ENCODE measurements at regions not wholly inside any gene's neighbourhood (a gene's known extent, or its start where the extent isn't known, plus 50 kb on each side); places are given as distances from the start of the nearest gene placed in this dataset.

- TF ChIP-seq ZNF274 (IDR thresholded peaks at IDR 0.05; ENCODE audit: low read depth, low read length) (no peak), SUZ12 (IDR thresholded peaks at IDR 0.05; ENCODE audit: extremely low read depth, insufficient read depth, insufficient read length) (no peak), YY1 (IDR thresholded peaks at IDR 0.05; ENCODE audit: insufficient read depth, insufficient read length) (no peak)
Measured at GRCh38 chr10:44520651-44521050, 135.8 kb upstream of the CXCL12 start.
